ENCODE measurements at regions not wholly inside any gene's neighbourhood (a gene's known extent, or its start where the extent isn't known, plus 50 kb on each side); places are given as distances from the start of the nearest gene placed in this dataset.

DNA sequence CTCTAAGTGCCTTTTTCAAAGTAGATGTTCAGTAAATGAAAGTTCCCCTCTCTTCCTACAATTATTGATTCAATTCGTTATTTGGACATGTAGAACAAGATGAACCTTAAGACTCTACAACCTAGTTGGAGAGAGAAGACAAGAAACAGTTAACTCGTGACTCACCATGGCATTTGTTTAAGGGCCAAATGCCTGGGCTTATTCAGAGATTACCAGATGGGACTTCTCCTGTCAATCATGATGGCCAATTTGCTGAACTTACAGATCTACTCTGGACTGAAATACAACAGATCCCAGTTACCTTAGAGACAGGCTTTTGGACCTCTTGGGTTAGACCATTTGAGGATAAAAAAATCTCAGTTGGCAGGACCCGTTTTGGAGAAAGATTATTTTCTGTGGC, 93.5 kb downstream of the C1orf94 start:
- DNase-seq (ENCODE audit: insufficient read length, low spot score) (no peak), FAIRE-seq (no peak)

DNA sequence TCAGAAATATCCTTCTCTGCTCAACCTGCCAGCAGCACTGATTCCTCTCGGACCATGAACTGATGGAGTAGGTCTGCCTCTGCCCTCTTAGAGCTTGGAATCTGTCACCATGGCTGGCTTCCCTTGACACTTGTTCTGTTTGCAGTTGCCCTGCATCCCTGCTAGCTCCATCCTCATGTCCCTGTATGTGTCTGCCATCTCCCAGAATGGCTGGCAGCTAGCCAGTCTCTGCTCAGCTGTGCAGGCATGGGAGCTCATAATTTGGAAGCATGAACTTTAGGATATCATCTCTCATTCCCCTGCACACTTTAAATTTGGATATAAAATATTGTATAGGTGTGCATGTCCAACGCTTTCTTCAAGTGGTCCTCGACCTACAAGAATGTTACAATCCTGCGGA, 95.4 kb downstream of the C1orf94 start:
- no peak for FAIRE-seq

DNA sequence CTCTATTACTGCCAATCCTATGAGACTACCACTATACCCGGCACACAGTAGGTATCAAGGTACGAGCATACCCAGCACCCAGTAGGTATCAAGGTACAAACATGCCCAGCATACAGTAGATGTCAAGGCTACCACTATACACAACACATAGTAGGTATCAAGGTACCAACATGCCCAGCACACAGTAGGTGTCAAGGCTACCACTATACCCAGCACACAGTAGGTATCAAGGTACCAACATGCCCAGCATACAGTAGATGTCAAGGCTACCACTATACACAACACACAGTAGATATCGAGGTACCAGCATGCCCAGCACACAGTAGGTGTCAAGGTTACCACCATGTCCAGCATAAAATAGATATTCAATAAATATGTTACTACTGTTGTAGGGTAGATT, 98.4 kb downstream of the C1orf94 start:
- FAIRE-seq = no peak

More for the DNA sequence above, 95.4 kb downstream of the C1orf94 start:
- DNase-seq (ENCODE audit: insufficient read length, low spot score) = no peak

DNA sequence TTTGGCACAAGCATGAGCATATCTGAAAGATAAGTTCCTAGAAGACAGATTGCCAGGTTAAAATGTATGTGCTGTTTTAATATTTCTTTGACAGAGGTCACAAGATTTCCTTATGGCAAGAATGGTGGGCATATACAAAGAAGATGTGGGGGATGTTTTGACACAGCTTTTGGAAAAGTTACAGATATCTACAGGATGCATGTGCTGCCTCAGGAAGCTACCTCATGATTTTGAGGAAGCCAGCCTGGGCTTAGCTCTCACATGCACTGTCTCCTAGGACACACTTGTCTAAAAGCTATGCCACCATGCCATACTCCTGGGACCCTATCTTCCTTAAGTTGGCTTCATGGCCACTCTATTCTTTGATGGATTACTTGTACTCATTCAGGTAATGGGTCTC, 99.9 kb downstream of the C1orf94 start:
- DNase-seq (ENCODE audit: insufficient read length, low spot score) (no peak), FAIRE-seq (no peak)

More for the DNA sequence above, 98.4 kb downstream of the C1orf94 start:
- no peak for DNase-seq (ENCODE audit: insufficient read length, low spot score)

DNA sequence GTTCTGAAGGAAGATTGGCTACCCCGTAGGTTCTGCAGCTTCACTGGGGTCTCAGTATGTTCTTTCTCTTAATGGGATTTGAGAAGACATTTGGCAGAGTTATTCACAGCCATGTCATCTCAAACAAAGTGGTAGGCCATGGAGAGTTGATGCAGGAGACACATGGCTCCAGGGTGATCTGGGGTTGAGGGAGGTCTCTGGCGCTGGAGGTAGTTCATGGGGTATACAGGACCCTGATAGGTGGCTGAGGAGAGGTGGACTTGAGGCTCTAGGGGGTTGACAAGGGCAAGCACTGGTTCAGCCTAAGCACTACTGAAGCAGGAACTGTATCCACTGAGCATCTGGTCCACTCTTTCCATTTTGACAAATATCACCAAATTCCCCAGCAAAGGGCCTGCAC, 100.4 kb downstream of the C1orf94 start:
- DNase-seq (ENCODE audit: insufficient read length, low spot score) = no peak
- no peak for FAIRE-seq

DNA sequence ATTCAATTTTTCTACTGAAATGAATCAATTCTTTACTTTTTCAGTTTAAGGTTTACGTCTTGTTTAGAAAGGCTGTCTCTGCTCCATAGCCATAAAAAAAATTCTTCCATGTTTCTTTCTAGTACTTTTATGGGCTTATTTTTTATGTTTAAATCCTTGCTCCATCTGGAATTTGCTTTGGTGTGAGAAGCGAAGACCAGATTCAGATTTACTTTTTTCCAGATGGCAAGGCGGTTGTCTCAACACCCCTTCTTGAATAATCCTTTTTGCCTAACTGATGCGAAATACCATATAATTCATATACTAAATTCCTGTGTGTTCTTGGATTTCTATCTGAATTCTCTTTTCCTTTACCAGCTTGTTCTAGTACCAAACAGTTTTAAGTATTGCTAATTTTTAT, 101.5 kb downstream of the C1orf94 start:
- DNase-seq (ENCODE audit: insufficient read length, low spot score) (no peak), FAIRE-seq (no peak)

DNA sequence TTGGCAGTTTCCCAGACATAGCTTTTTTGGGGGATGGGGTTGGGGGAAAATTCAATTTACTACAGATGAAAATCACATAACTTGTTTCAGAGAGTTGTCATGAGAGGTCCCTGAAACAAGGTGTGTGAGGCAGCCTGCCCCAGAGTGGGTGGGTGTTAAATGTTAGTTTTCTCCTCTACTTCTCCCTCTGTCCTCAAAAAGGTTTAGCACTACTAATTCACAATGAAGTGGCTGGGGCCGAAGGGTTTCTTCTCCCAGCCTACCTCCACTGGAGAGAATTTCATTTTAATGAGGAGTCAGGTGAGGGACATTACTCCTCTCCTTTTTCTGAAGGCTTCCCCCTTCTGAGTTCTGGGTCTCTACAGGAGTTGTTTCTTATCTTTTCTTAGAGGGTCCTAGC, 103.3 kb downstream of the C1orf94 start:
- no peak for FAIRE-seq
- no peak for DNase-seq (ENCODE audit: insufficient read length, low spot score)

DNA sequence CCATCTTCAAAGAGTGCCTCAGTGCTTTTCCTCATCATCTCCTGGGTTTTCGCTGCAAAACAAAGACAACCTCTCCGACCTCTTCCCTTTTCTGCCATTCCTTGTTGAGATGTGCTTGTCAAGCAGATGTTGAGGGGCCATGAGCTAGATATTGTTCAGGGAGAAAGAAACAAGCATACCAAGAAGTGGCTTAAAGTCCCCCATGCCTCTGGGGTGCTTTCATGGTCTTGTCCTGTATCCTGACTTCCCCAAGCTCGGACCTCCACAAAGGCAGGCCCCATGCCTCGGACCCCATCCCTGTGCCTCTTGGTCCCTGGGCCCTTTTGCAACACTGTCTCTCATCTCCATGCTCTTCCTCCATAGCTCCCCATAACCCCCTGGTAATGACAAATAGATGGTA, 103.8 kb downstream of the C1orf94 start:
- no peak for FAIRE-seq
- DNase-seq (ENCODE audit: insufficient read length, low spot score) = no peak

DNA sequence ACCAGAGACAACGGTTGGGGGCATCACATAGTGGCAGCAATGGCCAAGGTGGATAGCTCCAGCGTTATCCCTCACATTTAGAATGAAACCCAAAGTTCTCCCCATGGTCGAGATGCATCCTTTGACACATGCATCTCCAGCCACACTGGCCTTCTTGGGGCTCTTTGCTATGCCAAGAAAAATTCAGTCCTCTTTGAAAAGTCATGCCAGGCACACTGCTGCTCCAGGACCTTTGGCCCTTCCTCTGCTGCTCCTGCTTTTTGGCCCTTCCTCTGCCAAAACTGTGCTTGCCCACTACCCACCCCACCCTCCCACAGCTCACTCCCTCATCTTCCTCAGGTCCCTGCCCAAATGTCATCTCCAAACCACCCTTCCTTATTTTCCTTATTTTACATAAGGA, 106.4 kb downstream of the C1orf94 start:
- DNase-seq (ENCODE audit: insufficient read length, low spot score) = no peak
- no peak for FAIRE-seq

DNA sequence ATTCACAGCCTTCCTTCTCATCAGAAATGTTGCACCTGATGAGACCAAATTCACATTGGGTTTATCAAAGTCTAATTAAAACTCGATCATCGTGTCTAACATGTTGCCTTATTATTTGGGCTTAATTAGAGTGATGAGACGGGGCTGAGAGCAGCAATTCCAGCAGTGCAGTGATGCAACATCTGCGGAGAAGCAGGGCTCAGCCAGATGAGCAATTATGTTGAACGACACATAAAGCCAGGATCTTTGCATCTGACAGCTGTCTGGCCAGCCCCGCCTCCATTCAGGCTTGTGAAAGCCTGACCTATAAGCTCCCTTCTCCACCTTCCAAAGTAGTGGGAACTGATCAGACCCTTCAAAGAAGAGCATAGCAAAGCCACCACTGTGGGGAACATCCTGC, 109.8 kb downstream of the C1orf94 start:
- FAIRE-seq (no peak), DNase-seq (ENCODE audit: insufficient read length, low spot score) (no peak)

DNA sequence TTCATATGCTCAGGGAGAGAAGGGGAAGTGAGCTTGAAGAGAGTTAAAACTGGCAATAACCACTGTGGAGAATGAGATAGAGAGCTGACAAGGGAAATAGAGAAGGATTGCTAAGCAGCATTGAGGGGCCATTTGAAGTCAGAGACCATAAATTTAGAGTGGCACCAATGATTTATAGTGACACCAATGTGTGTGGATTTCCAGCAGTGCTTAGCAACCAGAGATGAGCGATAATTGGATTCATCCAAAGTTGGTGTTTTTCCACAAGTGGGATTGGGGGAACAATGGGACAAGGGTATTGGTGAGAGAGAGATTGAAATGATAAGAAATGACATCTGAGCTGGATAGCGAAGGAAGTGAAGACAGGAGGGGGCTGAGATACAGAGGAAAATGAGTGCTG, 114.1 kb downstream of the C1orf94 start:
- DNase-seq (ENCODE audit: insufficient read length, low spot score) (no peak), FAIRE-seq (no peak)

DNA sequence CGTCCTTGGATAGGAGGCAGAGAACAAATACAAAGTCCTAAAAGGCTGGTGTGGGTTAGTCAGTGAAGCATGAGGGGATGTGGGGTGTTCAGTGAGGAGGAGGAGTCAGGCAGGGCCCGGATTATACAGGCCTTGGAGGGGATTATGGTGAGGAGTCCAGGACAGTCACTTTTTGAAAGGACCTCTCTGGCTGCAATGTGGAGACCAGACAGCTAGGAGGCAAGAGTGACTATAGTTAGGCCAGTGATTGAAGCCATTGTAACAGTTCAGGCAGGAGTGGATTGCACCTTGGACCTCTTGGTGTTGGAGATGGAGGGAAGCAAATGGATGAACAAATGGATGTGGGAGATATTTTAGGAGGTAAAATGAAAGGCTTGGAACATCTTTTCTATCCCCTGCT, 115.8 kb downstream of the C1orf94 start:
- DNase-seq (ENCODE audit: insufficient read length, low spot score) (no peak), FAIRE-seq (no peak)

DNA sequence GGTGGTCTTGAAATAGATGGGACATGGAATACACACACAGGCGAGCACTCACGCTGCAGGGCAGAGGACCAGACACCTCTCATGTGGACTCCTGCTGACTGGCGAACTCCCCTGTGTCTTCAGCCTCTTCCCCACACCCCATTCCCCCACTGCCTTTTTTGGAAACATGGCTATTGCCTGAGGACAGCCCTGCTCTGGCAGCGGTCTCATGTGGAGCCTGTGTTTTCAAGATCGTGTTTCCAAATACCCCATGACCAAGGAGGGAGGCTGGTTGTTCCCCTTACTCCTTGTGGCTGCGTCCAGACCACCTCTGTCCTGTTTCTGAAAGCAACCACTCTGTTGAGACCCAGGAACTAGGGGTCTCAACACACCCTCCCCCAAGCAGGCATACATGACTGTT, 119.4 kb downstream of the C1orf94 start:
- DNase-seq (ENCODE audit: insufficient read length, low spot score) (no peak), FAIRE-seq (no peak)

DNA sequence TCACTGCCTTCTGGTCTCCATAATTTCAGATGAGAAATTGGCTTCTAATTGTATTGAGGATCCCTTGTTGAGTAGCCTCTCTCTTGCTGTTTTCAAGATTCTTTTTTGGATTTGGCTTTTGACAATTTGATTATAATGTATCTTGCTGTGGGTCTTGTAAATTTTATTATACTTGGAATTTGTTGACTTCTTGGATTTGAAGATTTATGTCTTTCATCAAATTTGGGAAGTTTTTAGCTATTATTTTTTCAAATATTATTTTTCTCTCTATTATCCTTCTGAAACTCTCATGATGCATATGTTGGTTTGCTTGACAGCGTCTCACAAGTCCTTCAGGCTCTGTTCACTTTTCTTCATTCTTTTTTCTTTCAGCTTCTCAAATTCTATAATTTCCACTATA, 126.1 kb downstream of the C1orf94 start:
- DNase-seq (ENCODE audit: insufficient read length, low spot score) (no peak), FAIRE-seq (no peak)

DNA sequence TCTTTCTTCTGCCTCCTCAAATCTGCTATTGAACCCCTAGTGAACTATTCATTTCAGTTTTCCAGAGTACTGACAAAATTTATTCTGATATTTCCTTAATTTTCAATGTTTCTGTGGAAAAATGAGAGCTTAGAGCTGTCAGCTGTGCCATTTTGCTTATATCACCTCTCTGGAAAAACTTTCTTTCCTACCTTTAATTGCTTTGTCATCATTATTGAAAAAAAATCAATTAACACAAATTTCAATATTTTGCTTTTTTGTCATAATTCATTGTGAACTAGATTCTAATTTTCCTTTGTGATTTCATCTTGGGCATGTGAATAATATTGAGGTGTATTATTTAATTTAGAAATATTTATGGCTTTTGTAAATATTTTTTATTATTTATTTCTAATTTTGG, 126.5 kb downstream of the C1orf94 start:
- no peak for FAIRE-seq
- DNase-seq (ENCODE audit: insufficient read length, low spot score) = no peak

DNA sequence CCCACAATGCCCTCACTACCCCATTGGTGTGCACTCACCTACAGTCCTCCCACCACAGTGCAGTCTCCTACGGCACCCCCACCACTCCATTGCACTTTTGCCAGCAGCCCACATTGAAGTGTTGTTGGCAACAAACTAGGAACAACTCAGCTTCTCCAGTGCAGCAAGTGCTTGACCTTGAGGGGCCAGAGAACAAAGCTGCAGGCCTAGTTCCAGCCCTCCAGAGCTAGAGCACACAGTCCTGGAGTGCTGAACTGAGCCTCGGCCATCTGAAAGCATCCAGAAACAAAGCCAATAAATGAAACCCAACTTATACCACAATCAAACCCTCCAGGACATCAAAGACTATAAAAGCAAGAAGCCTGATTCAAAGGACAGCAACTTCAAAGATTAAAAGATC, 129.9 kb downstream of the C1orf94 start:
- FAIRE-seq (no peak), DNase-seq (ENCODE audit: insufficient read length, low spot score) (no peak)

DNA sequence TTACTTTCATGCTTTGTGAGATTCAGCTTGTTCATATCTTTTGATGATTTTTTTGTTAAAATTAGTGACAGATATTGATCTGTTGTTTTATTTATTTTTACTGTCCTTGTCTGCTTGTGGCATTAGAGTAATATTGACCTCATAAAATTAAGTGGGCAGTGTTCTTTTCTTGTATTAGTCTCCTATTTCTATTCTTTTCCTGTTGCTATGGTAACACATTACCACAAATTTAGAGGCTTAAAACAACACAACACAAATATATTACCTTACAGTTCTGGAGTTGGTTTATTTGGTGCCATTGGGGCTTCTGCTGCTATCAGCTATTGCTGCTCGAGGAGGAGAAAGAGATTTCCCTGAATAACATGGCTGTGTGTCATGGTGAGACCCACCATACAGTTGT, 135.7 kb downstream of the C1orf94 start:
- no peak for FAIRE-seq
- DNase-seq (ENCODE audit: insufficient read length, low spot score) = no peak

DNA sequence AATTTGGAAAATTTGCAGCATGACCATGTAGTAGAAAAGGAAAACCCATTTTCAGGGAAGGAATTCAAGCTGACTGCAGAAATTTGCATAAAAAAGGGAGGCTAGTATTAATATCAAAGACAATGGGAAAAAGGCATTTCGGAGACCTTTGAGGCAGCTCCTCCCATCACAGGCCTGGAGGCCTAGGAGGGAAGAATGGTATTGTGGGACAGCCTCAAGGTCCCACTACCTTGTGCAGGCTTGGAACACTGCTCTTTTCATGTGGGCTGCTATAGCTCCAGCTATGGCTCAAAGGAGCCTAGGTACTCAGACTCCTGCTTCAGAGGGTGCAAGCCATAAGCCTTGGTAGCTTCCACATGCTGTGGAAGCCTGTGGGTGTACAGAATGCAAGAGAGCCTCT, 139.3 kb downstream of the C1orf94 start:
- FAIRE-seq (no peak), DNase-seq (ENCODE audit: insufficient read length, low spot score) (no peak)

DNA sequence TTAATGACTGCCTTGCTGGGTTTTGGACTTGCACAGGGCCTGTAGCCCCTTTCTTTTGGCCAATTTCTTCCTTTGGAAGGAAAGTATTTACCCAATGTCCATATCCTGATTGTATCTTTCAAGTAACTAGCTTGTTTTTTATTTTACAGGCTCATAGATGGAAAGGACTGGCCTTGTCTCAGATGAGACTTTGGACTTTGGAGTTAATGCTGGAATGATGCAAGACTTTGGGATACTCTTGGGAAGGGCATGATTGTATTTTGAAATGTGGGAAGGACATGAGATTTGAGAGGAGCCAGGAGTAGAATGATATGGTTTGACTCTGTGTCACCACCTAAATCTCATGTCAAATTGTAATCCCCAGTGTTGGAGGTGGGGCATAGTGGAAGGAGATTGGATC, 140.1 kb downstream of the C1orf94 start:
- no peak for FAIRE-seq
- no peak for DNase-seq (ENCODE audit: insufficient read length, low spot score)

DNA sequence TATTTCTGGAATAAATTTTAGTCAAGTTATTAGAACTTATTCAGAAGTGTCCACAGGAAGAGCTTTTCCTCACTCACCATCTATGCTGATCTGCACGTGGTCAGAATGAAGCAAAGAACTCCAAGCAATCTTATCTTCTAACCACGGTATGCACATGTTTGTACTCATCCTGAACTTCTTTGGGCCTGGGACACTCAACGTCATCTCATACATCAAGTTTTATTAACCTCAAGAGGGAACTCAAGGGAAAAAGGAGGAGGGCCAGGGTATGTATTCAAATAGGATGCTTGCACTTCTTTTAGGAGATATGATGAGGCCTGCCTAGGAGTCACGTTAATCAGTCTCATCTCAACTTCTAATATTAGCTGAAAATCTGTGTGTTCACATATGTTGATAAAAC, 142.5 kb downstream of the C1orf94 start:
- FAIRE-seq = no peak
- DNase-seq (ENCODE audit: insufficient read length, low spot score) = no peak

DNA sequence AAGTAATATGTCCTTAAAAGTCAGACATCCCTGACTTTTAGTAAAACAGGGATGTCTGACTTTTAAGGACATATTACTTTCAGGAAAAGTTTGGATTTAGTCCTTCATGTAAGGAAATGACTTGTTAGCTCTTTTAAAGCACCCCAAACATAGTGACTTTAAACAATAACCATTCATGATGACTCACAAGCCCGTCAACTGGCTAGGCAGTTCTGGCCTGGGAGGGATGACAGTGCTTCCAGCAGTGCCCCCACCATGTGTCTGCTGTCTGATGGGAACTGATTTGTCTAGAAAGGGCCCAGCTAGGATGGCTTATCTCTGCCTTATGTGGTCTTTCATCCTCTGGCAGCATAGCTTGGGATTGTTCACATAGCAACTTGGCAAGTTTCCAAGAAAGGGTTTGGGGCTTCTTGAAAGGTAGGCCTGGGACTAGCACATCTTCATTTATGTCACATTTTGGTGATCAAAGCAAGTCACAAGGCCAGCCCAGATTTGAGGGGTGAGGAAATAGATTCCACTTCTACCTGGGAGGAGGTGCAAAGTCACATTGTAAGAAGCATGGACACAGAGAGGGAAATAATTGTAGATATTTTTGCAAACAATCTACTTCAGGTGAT, 143.5 kb downstream of the C1orf94 start:
- DNase-seq (ENCODE audit: insufficient read length, low spot score) = no peak
- no peak for FAIRE-seq

DNA sequence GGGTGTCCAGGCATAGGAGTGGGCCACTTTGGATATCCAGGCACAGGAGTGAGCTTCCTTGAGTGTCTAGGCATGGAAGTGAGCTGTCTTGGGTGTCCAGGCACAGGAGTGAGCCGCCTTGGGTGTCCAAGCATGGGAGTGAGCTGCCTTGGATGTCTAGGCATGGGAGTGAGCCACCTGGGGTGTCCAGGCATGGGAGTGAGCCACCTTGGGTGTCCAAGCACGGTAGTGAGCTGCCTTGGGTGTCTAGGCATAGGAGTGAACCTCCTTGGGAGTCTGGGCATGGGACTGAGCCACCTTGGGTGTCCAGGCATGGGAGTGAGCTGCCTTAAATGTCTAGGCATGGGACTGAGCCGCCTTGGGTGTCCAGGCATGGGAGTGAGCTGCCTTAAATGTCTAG, 146.3 kb downstream of the C1orf94 start:
- DNase-seq (ENCODE audit: insufficient read length, low spot score) (no peak), FAIRE-seq (no peak)

DNA sequence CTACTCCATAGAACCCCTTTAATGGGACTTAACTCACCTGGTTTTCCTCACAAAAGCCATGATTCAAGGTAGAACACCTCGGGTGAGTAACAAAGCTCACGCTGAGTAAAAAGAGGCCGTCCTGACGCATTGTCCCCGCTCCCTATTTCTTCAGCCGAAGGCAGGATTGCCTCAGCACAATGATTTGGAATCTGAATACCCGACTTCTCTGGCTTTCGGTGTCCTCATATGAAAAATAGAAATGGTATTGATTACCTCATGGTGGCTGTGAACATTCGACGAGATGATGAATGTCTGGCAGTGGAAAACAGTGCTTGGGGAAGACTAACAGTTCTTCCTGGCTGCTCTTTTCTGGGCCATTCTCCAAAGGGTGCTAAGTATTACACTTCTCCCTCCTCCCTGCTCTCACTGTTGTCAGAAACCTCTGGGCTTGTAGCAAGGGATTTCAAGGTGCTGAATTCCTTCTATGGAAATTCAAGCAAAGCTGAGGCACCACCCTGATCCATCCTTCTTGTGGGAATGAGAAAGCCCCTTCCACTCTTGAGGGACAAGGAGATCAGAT, 148.3 kb downstream of the C1orf94 start:
- no peak for DNase-seq (ENCODE audit: insufficient read length, low spot score)
- FAIRE-seq = no peak

Measured in GM19239 (cell line).